Smooth muscle cell (in vitro differentiated cells): ENCODE measurements at regions not wholly inside any gene's neighbourhood (a gene's known extent, or its start where the extent isn't known, plus 50 kb on each side); places are given as distances from the start of the nearest gene placed in this dataset.
A peak's percentile ranks its signal among the peaks of the same experiment; 100 is the strongest.

Experiments
- DNase-seq: peaks from one replicate; lab custom pipeline; 2025; ENCODE audit not compliant: unreplicated experiment; lab: John Stamatoyannopoulos, UW
- H2AFZ ChIP-seq: fragments of 200-600 bp; sonication (generic); 2 replicates; pipeline ENCODE4 v1.6.0; 2016; ENCODE audit warnings: antibody characterized with exemption, low read depth, mild to moderate bottlenecking
- H3F3A ChIP-seq: fragments of 200-600 bp; sonication (generic); 2 replicates; pipeline ENCODE4 v1.6.0; 2017; ENCODE audit warnings: antibody characterized with exemption, low read depth
- H3K27ac ChIP-seq: fragments of 200-600 bp; sonication (generic); 2 replicates; pipeline ENCODE4 v1.5.1; 2016; ENCODE audit warnings: low read depth, mild to moderate bottlenecking
- H3K27me3 ChIP-seq: fragments of 200-600 bp; sonication (generic); 2 replicates; pipeline ENCODE4 v1.6.1; 2016; ENCODE audit warnings: low read depth, mild to moderate bottlenecking
- H3K36me3 ChIP-seq: fragments of 200-600 bp; sonication (generic); 2 replicates; pipeline ENCODE4 v1.5.1; 2016; ENCODE audit warnings: low read depth
- H3K4me1 ChIP-seq: fragments of 200-600 bp; sonication (generic); 2 replicates; pipeline ENCODE4 v1.5.1; 2016; ENCODE audit warnings: low read depth
- H3K4me2 ChIP-seq: fragments of 200-600 bp; sonication (generic); 2 replicates; pipeline ENCODE4 v1.6.0; 2016; ENCODE audit warnings: mild to moderate bottlenecking
- H3K4me3 ChIP-seq: fragments of 200-600 bp; sonication (generic); 2 replicates; pipeline ENCODE4 v1.5.1; 2016; ENCODE audit warnings: mild to moderate bottlenecking
- H3K79me2 ChIP-seq: fragments of 200-600 bp; sonication (generic); 2 replicates; pipeline ENCODE4 v1.6.0; 2016; ENCODE audit warnings: low read depth, mild to moderate bottlenecking
- H3K9ac ChIP-seq: fragments of 200-600 bp; sonication (generic); 2 replicates; pipeline ENCODE4 v1.6.0; 2016; ENCODE audit warnings: low read depth
- H3K9me3 ChIP-seq: fragments of 200-600 bp; sonication (generic); replicated peaks from 2 replicates; pipeline ENCODE4 v1.5.1; 2016; ENCODE audit warnings: low read depth
- H4K20me1 ChIP-seq: fragments of 200-600 bp; sonication (generic); 2 replicates; pipeline ENCODE4 v1.6.0; 2016; ENCODE audit warnings: low read depth
- WGBS: methylation state at CpG from one replicate; pipeline ENCODE4 v1.1.7; 2016; ENCODE audit warnings: low lambda C conversion rate; 5-methylcytosine and 5-hydroxymethylcytosine counted together
- TF ChIP-seq, protein P1 (sequence below): fragments of 200-600 bp; sonication (generic); IDR thresholded peaks from 2 replicates; pipeline ENCODE4 v1.5.1; 2017; ENCODE audit warnings: borderline replicate concordance, mild to moderate bottlenecking, antibody characterized with exemption; ENCODE audit not compliant: insufficient read depth, poor library complexity, severe bottlenecking

DNA sequence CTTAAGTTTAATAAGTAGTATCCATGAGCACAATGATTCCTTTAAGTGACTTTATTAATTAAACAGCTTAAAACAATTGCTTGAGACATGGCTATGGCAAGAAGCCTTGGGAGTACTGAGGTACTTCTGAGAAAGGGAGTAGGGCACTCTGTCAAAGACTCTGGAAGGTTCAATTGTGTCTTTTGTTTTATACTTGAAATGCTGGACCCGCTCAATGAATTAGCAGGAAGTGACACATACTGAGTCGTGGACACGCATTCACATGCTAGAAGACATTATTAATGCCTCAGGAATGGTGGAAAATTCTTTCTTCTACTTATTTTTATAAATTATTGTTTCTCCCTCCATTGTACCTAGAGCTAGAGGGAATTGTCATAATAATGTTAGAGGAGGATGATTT, 347.3 kb upstream of the ZNF608 start:
- no peak for DNase-seq
- Histone ChIP-seq H3K4me2 (no peak overlapping the region), H4K20me1 (no peaks in the 10 kb centered on the region), H3K27ac (peak overlapping the region; percentile 51), H3K36me3 (no peaks in the 10 kb centered on the region), H3K9ac (no peak overlapping the region), H3K9me3 (no peaks in the 10 kb centered on the region), H3K27me3 (no peaks in the 10 kb centered on the region), H3F3A (no peaks in the 10 kb centered on the region), H3K79me2 (no peaks in the 10 kb centered on the region), H3K4me3 (no peak overlapping the region), H3K4me1 (no peaks in the 10 kb centered on the region), H2AFZ (no peak overlapping the region)
- TF ChIP-seq, protein P1, sequence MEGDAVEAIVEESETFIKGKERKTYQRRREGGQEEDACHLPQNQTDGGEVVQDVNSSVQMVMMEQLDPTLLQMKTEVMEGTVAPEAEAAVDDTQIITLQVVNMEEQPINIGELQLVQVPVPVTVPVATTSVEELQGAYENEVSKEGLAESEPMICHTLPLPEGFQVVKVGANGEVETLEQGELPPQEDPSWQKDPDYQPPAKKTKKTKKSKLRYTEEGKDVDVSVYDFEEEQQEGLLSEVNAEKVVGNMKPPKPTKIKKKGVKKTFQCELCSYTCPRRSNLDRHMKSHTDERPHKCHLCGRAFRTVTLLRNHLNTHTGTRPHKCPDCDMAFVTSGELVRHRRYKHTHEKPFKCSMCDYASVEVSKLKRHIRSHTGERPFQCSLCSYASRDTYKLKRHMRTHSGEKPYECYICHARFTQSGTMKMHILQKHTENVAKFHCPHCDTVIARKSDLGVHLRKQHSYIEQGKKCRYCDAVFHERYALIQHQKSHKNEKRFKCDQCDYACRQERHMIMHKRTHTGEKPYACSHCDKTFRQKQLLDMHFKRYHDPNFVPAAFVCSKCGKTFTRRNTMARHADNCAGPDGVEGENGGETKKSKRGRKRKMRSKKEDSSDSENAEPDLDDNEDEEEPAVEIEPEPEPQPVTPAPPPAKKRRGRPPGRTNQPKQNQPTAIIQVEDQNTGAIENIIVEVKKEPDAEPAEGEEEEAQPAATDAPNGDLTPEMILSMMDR = no peak
- WGBS = 49% methylated on average over 3 of the region's 3 CpGs

DNA sequence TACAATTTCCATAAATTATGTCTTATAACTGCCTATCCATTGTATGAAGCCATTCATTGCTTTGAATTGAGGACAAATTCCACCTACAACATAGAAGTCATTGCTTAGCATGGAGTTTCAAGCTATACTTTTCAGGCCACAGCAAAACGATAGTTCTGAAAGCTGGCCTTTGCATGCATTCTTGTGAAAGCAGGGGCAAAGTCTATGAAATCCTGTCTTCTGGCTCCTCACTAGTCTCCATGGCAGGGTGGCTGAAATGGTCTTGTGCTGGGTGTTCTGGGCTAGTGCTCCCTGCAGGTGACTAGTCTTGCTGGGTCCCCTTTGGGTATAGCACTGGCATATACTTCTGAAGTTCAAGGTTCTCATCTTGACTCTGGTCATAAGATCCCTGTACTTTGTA, 353.9 kb upstream of the ZNF608 start:
- Histone ChIP-seq H3K36me3 (no peaks in the 10 kb centered on the region), H3K9ac (no peak overlapping the region), H3K9me3 (no peaks in the 10 kb centered on the region), H3K79me2 (no peaks in the 10 kb centered on the region), H3K4me2 (no peak overlapping the region), H3K27me3 (no peaks in the 10 kb centered on the region), H3K4me1 (no peaks in the 10 kb centered on the region), H3F3A (no peaks in the 10 kb centered on the region), H3K4me3 (no peak overlapping the region), H4K20me1 (no peaks in the 10 kb centered on the region), H3K27ac (no peak overlapping the region), H2AFZ (no peak overlapping the region)
- TF ChIP-seq, protein P1 = no peak
- 93% methylated on average over 1 of the region's 1 CpG for WGBS
- DNase-seq = no peak

DNA sequence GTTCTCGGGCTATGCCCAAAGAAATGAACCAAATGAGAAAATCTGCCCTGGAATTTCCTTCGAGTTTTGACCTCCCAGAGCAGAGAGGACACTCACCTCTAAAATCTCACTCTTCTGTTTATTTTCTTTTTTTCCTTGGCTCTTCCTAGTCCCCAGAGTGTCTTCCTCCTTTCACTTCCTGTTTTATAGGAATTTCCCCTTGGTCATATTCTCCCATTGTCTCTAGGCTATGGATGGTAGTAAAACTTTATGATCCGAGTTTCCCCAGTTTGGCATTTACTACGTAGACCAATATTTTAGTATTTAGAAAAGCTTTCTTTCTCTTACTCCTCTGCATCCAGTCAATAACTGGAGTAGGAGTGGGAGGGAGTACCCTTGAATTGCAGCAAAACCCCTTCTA, 354.5 kb upstream of the ZNF608 start:
- H3K79me2 ChIP-seq = no peaks in the 10 kb centered on the region
- TF ChIP-seq, protein P1 = no peak
- H3K36me3 ChIP-seq = no peaks in the 10 kb centered on the region
- DNase-seq = no peak
- no peak overlapping the region for H3K4me3 ChIP-seq
- H3K9ac ChIP-seq = no peak overlapping the region
- H3K4me2 ChIP-seq = no peak overlapping the region
- no peaks in the 10 kb centered on the region for H3K4me1 ChIP-seq
- H3F3A ChIP-seq = no peaks in the 10 kb centered on the region
- WGBS = 88% methylated on average over 4 of the region's 4 CpGs
- H3K27ac ChIP-seq = no peak overlapping the region
- no peak overlapping the region for H2AFZ ChIP-seq
- no peaks in the 10 kb centered on the region for H3K9me3 ChIP-seq
- H4K20me1 ChIP-seq = no peaks in the 10 kb centered on the region
- H3K27me3 ChIP-seq = no peaks in the 10 kb centered on the region

DNA sequence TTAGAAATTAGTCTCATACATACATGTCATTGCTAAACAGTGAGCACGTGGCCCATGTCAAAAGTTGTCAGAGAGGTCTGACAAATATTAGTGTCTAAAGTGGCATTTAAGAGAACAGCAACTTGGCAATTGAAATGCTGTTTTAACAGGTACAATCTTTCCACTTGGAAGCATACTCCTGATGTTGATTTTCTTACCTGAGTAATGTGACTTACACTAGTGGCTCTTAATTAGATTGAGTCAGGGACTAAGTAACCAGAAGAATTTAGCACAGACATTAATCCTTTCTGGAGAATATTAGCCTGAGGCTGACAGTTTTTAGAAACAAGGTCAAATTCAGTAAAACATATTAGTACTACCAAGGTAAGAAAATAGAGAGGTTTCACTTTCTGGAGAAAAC, 357.0 kb upstream of the ZNF608 start:
- Histone ChIP-seq H3K27ac (no peak overlapping the region), H2AFZ (no peak overlapping the region), H3K4me3 (no peak overlapping the region), H4K20me1 (no peaks in the 10 kb centered on the region), H3K36me3 (no peaks in the 10 kb centered on the region), H3K9me3 (no peaks in the 10 kb centered on the region), H3K79me2 (no peaks in the 10 kb centered on the region), H3K9ac (no peak overlapping the region), H3F3A (no peaks in the 10 kb centered on the region), H3K27me3 (no peaks in the 10 kb centered on the region), H3K4me2 (no peak overlapping the region), H3K4me1 (no peaks in the 10 kb centered on the region)
- no peak for DNase-seq
- TF ChIP-seq, protein P1 = no peak
- 79% methylated on average over 1 of the region's 1 CpG for WGBS
